GM12878 (cell line): ENCODE measurements at regions not wholly inside any gene's neighbourhood (a gene's known extent, or its start where the extent isn't known, plus 50 kb on each side); places are given as distances from the start of the nearest gene placed in this dataset.

Source experiments
- BACH1 ChIP-seq: fragments of 450-650 bp; IDR thresholded peaks from 2 replicates; pipeline ENCODE4 v1.6.1; 2017; ENCODE audit warnings: mild to moderate bottlenecking, borderline replicate concordance
- CBFB ChIP-seq: IDR thresholded peaks from 2 replicates; pipeline ENCODE4 v1.6.1; 2016; ENCODE audit warnings: antibody characterized with exemption, low read depth
- E2F8 ChIP-seq: fragments of 450-650 bp; IDR thresholded peaks from 2 replicates; pipeline ENCODE4 v1.6.1; 2018; ENCODE audit warnings: mild to moderate bottlenecking, low read depth, moderate library complexity; ENCODE audit not compliant: partially characterized antibody
- SIN3A ChIP-seq: IDR thresholded peaks from 2 replicates; pipeline ENCODE4 v1.6.1; 2012; ENCODE audit warnings: low read depth, low read length, improper control_type of control experiment
- SMAD5 ChIP-seq: IDR thresholded peaks from 2 replicates; pipeline ENCODE4 v1.6.1; 2016; ENCODE audit warnings: antibody characterized with exemption, low read depth
- TAF1 ChIP-seq: IDR thresholded peaks from 2 replicates; pipeline ENCODE4 v1.6.1; 2011; ENCODE audit warnings: mild to moderate bottlenecking, low read depth, low read length, borderline replicate concordance
- USF1 ChIP-seq: IDR thresholded peaks from 2 replicates; pipeline ENCODE4 v1.6.1; 2011; ENCODE audit warnings: borderline replicate concordance, low read depth, mild to moderate bottlenecking, moderate library complexity, mixed read lengths, low read length; ENCODE audit not compliant: insufficient read depth; ENCODE audit errors: extremely low read length
- YBX1 ChIP-seq: fragments of 450-650 bp; IDR thresholded peaks from 2 replicates; pipeline ENCODE4 v1.6.1; 2016; ENCODE audit warnings: antibody characterized with exemption
- ZBTB33 ChIP-seq: fragments of 450-650 bp; IDR thresholded peaks from 2 replicates; pipeline ENCODE4 v1.6.1; 2017; ENCODE audit warnings: mild to moderate bottlenecking
- TF ChIP-seq, protein P1 (sequence below): fragments of 450-650 bp; IDR thresholded peaks from 2 replicates; pipeline ENCODE4 v1.6.1; 2016; ENCODE audit warnings: mild to moderate bottlenecking
- TF ChIP-seq, protein P2 (sequence below): fragments of 450-650 bp; IDR thresholded peaks from 2 replicates; pipeline ENCODE4 v1.6.1; 2017; ENCODE audit warnings: borderline replicate concordance

DNA sequence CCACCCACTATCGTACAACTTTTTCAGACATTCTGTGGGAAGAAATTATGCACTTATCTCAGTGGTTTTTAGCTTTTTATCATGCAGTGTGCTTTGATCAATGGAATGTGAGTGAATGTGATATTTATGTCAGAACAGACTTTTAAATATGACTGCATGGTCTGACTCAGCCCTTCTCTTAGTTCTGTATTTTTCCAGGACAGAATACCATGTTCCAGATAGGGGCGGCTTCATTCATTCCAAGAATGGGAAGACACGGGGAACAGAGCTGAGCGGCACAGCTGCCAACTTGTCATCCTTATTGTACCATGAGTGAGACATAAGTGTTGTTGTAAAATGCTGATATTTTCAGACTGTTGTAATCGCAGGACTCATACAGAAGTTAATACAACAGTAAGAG, 214.6 kb upstream of the NCAM2 start (continued):
- TF ChIP-seq, protein P1, sequence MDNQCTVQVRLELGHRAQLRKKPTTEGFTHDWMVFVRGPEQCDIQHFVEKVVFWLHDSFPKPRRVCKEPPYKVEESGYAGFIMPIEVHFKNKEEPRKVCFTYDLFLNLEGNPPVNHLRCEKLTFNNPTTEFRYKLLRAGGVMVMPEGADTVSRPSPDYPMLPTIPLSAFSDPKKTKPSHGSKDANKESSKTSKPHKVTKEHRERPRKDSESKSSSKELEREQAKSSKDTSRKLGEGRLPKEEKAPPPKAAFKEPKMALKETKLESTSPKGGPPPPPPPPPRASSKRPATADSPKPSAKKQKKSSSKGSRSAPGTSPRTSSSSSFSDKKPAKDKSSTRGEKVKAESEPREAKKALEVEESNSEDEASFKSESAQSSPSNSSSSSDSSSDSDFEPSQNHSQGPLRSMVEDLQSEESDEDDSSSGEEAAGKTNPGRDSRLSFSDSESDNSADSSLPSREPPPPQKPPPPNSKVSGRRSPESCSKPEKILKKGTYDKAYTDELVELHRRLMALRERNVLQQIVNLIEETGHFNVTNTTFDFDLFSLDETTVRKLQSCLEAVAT: no peak
- TF ChIP-seq ZBTB33 (no peak), SIN3A (no peak), CBFB (no peak), E2F8 (no peak), BACH1 (no peak), SMAD5 (no peak), TAF1 (no peak), YBX1 (no peak), USF1 (no peak)
- TF ChIP-seq, protein P2, sequence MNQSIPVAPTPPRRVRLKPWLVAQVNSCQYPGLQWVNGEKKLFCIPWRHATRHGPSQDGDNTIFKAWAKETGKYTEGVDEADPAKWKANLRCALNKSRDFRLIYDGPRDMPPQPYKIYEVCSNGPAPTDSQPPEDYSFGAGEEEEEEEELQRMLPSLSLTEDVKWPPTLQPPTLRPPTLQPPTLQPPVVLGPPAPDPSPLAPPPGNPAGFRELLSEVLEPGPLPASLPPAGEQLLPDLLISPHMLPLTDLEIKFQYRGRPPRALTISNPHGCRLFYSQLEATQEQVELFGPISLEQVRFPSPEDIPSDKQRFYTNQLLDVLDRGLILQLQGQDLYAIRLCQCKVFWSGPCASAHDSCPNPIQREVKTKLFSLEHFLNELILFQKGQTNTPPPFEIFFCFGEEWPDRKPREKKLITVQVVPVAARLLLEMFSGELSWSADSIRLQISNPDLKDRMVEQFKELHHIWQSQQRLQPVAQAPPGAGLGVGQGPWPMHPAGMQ: no peak
